PFSK-1 (cell line): ENCODE measurements at regions not wholly inside any gene's neighbourhood (a gene's known extent, or its start where the extent isn't known, plus 50 kb on each side); places are given as distances from the start of the nearest gene placed in this dataset.

Experiments
- FOXP2 ChIP-seq: optimal IDR thresholded peaks from 2 replicates; pipeline ENCODE3; 2011; ENCODE audit warnings: borderline replicate concordance, control low read depth, inconsistent platforms; ENCODE audit not compliant: insufficient read depth; ENCODE audit errors: extremely low read length, extremely low read depth
- POLR2AphosphoS5 ChIP-seq: IDR thresholded peaks from 2 replicates; pipeline ENCODE4 v1.6.1; 2012; ENCODE audit warnings: low read depth, mild to moderate bottlenecking, control low read depth, low read length, moderate library complexity
- SIN3A ChIP-seq: IDR thresholded peaks from 2 replicates; pipeline ENCODE4 v1.6.1; 2012; ENCODE audit warnings: mild to moderate bottlenecking, low read length, moderate library complexity, borderline replicate concordance; ENCODE audit not compliant: insufficient read depth
- TAF1 ChIP-seq: IDR thresholded peaks from 2 replicates; pipeline ENCODE4 v1.6.1; 2012; ENCODE audit warnings: low read length, control low read depth, borderline replicate concordance; ENCODE audit not compliant: insufficient read depth
- TF ChIP-seq, protein P1 (sequence below), 2 experiments: IDR thresholded peaks; 2 replicates each; pipeline versions ENCODE4 v1.6.1 to v1.8.0; 2011 to 2012; ENCODE audit warnings: low read depth in 2 of 2, low read length in 2 of 2, control low read depth in 1 of 2, inconsistent platforms in 1 of 2, mild to moderate bottlenecking in 1 of 2, moderate library complexity in 1 of 2; ENCODE audit not compliant: insufficient read depth in 1 of 2

DNA sequence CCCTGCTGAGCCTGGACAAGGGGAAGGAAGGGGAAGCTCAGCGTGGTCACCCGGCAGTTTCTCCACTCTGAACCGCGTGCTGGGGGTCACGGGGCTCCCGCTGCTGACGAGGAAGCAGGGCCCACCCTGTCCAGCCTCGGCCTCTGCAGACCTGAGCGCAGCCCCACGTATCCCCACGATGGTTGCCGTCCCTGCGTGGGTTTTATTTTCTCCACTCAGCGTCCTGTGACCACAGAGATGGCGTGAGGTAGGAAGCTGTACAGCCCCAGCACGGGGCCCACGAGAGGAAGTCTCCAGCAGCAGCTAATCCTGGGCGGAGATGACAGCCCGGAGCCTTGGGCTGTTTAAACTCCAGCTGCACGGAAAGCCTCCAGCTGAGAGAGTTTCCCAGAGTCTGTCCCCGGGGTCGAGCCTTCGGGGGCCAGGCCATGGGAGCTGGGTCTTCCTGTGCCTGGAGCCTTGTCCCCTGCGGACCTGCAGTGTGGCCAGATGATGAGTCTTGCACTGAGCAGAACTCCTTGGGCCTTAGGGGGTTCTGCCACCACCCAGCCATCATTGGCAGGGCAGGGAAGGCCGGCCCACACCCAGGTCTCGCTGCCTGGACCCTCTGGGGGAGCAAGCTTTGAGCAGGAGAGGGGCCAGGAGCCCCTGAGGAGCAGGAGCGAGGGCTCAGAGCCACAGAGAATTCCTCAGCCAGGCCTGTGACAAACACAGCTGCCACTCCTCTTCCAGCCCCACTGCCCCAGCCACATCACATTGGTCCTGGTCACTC is 72.8 kb upstream of the FAM20C start:
- TF ChIP-seq SIN3A (no peak), POLR2AphosphoS5 (no peak), FOXP2 (no peak), TAF1 (no peak)
- TF ChIP-seq, protein P1, sequence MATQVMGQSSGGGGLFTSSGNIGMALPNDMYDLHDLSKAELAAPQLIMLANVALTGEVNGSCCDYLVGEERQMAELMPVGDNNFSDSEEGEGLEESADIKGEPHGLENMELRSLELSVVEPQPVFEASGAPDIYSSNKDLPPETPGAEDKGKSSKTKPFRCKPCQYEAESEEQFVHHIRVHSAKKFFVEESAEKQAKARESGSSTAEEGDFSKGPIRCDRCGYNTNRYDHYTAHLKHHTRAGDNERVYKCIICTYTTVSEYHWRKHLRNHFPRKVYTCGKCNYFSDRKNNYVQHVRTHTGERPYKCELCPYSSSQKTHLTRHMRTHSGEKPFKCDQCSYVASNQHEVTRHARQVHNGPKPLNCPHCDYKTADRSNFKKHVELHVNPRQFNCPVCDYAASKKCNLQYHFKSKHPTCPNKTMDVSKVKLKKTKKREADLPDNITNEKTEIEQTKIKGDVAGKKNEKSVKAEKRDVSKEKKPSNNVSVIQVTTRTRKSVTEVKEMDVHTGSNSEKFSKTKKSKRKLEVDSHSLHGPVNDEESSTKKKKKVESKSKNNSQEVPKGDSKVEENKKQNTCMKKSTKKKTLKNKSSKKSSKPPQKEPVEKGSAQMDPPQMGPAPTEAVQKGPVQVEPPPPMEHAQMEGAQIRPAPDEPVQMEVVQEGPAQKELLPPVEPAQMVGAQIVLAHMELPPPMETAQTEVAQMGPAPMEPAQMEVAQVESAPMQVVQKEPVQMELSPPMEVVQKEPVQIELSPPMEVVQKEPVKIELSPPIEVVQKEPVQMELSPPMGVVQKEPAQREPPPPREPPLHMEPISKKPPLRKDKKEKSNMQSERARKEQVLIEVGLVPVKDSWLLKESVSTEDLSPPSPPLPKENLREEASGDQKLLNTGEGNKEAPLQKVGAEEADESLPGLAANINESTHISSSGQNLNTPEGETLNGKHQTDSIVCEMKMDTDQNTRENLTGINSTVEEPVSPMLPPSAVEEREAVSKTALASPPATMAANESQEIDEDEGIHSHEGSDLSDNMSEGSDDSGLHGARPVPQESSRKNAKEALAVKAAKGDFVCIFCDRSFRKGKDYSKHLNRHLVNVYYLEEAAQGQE (IDR thresholded peaks at IDR 0.05; ENCODE audit: insufficient read depth in 1 of 2, low read depth in 2 of 2, low read length in 2 of 2), result no peak
